ENCODE measurements at regions not wholly inside any gene's neighbourhood (a gene's known extent, or its start where the extent isn't known, plus 50 kb on each side); places are given as distances from the start of the nearest gene placed in this dataset.
A peak's percentile ranks its signal among the peaks of the same experiment; 100 is the strongest.

- H3K27me3 Mint-ChIP-seq (ENCODE audit: low read depth): no peaks in the 10 kb centered on the region
- peaks cover 8% of the 10 kb centered on the region for H3K9me3 Mint-ChIP-seq
- H3K36me3 Mint-ChIP-seq (ENCODE audit: insufficient read depth): no peaks in the 10 kb centered on the region
- H3K4me1 Mint-ChIP-seq (ENCODE audit: low read depth): no peaks in the 10 kb centered on the region
- H3K4me3 Mint-ChIP-seq: no peak overlapping the region
- no peak for ATAC-seq
- DNase-seq: no peak
Observed at GRCh38 chrX:17930850-17931249, 69.8 kb upstream of the RAI2 start.

- Mint-ChIP-seq H3K36me3 (ENCODE audit: insufficient read depth) (no peaks in the 10 kb centered on the region), H3K27me3 (ENCODE audit: low read depth) (no peaks in the 10 kb centered on the region), H3K4me1 (ENCODE audit: low read depth) (peaks cover 4% of the 10 kb centered on the region), H3K9me3 (peaks cover 8% of the 10 kb centered on the region), H3K4me3 (no peak overlapping the region)
- DNase-seq (no peak), ATAC-seq (peak; percentile 79 to 80)
Observed at GRCh38 chrX:17923546-17923945, 62.4 kb upstream of the RAI2 start.

GRCh38 chrX:17922303-17922702 lies 61.2 kb upstream of the RAI2 start:
- peaks cover 8% of the 10 kb centered on the region for H3K9me3 Mint-ChIP-seq
- no peaks in the 10 kb centered on the region for H3K36me3 Mint-ChIP-seq (ENCODE audit: insufficient read depth)
- ATAC-seq: no peak

GRCh38 chrX:17919896-17920446 lies 58.9 kb upstream of the RAI2 start:
- Mint-ChIP-seq H3K9me3 (no peaks in the 10 kb centered on the region), H3K27me3 (ENCODE audit: low read depth) (no peaks in the 10 kb centered on the region), H3K4me1 (ENCODE audit: low read depth) (peaks cover 4% of the 10 kb centered on the region), H3K4me3 (no peak overlapping the region), H3K36me3 (ENCODE audit: insufficient read depth) (no peaks in the 10 kb centered on the region)
- DNase-seq (no peak), ATAC-seq (no peak)

More at GRCh38 chrX:17922303-17922702, 61.2 kb upstream of the RAI2 start:
- peaks cover 4% of the 10 kb centered on the region for H3K4me1 Mint-ChIP-seq (ENCODE audit: low read depth)
- DNase-seq: no peak
- no peak overlapping the region for H3K4me3 Mint-ChIP-seq
- H3K27me3 Mint-ChIP-seq (ENCODE audit: low read depth): no peaks in the 10 kb centered on the region

- Mint-ChIP-seq H3K9me3 (no peaks in the 10 kb centered on the region), H3K4me1 (ENCODE audit: low read depth) (no peaks in the 10 kb centered on the region), H3K4me3 (no peak overlapping the region), H3K36me3 (ENCODE audit: insufficient read depth) (no peaks in the 10 kb centered on the region), H3K27me3 (ENCODE audit: low read depth) (no peaks in the 10 kb centered on the region)
- no peak for ATAC-seq
- no peak for DNase-seq
Observed at GRCh38 chrX:17917945-17918577, 57.0 kb upstream of the RAI2 start.

- peaks cover 2% of the 10 kb centered on the region for H3K4me1 Mint-ChIP-seq (ENCODE audit: low read depth)
- ATAC-seq (no peak), DNase-seq (no peak)
- H3K27me3 Mint-ChIP-seq (ENCODE audit: low read depth): no peaks in the 10 kb centered on the region
- no peak overlapping the region for H3K4me3 Mint-ChIP-seq
- H3K9me3 Mint-ChIP-seq: no peaks in the 10 kb centered on the region
- H3K36me3 Mint-ChIP-seq (ENCODE audit: insufficient read depth): no peaks in the 10 kb centered on the region
Observed at GRCh38 chrX:17913801-17914200, 52.7 kb upstream of the RAI2 start.
